COLO829 (cell line): ENCODE measurements at regions not wholly inside any gene's neighbourhood (a gene's known extent, or its start where the extent isn't known, plus 50 kb on each side); places are given as distances from the start of the nearest gene placed in this dataset.
"Not testable (repeated sequence)": the region's sequence is repeated elsewhere in the genome, so short reads cannot be mapped to it uniquely, and the experiment has no call there.

Source experiments
- DNase-seq: peaks from one replicate; pipeline ENCODE4 v3.0.0; 2012; ENCODE audit warnings: low spot score

DNA sequence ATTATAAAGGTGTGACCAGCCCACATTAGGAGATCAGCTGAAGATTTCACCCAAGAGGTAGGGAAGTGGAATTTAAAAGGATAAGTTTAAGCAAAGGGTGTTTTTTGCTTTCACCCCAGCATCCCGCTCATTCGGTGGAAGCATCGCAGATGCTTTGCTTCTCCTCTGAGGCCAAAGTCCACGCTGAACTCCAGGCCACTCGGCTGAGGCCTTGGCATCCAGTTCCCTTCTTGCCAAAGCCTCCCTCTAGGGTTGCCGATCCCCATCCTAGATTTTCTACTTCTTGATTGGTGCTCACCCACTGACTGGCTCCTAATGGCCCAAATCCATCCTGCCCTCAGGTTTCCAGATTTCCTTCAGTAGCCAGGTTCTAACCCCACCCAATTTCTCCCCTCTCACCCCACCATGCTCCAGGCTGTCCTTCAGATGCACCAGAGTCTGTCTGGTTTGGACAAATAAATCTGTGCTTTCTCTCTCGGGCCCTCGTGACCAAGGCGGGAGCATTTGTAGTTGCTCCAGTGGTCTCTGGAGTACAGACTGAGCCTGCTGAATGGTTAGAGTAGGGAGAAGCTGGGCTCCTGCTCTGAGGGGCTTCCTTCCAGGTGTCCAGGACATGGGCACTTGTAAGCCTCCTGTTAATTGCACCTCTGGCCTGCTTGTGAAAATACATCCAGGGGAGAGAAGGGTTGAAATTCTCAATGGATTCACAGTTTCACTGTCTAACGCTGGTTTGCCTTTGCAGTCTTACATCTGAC, 193.2 kb downstream of the C1orf94 start:
- no peak for DNase-seq

DNA sequence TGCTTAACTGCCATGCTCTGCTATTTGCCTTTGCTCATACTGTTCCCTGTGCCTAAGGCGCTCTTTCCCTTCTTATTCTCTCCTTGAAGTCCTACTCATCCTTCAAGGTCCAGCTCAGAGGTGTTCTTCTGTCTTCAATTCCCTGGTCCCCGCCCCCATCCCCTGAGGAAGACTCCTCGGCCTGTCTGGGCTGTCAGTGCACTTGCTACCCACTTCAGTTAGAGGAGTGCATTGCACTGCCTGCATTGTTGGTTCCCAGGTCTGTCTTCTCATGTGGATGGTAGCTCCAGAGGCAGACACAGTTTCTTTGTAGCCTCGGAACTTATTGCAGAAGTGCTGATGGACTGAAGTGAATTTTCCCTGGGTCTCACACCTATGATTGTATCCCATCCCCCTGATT, 194.0 kb downstream of the C1orf94 start:
- no peak for DNase-seq

DNA sequence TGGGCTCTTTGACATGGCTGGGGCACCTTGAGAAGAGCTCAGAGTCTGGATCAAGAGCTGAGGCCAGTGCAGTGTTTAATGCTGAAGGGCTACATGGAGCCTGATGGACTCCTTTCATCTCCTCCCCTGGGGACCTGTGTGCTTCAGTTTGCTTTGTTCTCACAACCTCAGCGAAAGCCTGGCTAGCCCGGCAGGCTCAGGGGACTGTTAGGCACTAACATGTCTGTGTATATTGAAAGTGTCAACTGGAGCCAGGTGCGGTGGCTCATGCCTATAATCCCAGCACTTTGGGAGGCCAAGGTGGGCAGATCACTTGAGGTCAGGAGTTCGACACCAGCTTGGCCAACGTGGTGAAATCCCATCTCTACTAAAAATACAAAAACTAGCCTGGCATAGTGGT, 194.5 kb downstream of the C1orf94 start:
- DNase-seq, result not testable (repeated sequence)

DNA sequence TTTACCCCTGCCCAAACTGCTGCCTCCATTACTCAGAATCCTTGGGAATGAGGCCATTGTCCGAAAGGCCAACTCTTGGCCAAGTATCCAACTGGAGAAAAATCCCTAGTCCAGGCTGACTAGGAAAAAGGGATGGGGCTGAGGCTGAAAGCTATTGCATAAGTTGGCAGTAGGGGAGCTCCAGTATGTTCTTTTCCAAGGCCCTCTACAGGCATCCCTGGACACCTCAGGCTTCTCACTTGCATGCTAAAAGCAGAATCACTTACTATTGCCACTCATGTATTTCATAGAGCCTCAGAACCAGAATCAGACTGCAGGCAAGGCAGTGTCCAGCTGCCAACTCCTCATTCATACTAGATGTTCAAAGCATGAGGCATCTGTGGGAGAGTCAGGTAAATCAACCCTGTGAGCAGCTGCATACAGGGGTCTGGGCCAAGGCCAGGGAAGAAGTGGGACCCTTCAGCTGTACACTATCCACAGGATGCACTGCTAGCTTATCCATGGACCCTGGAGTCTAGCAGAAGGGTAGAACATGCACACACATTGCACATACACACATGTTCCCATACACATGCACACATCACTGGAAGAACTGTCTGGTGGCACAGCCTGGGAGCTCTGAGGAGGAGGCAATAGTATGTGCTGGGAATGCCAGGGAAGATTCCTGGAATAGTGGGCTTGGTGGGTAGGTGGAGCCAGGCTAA, 195.3 kb downstream of the C1orf94 start:
- no peak for DNase-seq

DNA sequence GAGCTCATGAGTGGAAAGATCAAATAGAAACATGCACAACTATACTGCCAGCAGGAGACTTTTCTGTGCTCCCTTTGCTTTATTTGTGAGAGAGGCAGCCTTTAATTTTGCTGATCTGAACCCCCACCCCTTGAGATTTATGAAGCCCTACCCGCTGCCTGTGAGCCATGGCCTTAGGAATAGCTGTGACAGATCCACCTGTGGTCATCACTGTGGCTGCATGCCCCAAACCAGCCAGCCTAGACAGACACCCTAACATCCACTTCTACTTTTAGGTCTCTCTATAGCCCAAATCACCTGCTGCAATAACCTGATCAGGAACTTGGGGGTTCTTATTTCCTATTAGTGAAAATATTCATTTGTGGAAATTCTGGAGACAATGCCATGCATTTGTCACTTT, 196.2 kb downstream of the C1orf94 start:
- DNase-seq, result no peak

DNA sequence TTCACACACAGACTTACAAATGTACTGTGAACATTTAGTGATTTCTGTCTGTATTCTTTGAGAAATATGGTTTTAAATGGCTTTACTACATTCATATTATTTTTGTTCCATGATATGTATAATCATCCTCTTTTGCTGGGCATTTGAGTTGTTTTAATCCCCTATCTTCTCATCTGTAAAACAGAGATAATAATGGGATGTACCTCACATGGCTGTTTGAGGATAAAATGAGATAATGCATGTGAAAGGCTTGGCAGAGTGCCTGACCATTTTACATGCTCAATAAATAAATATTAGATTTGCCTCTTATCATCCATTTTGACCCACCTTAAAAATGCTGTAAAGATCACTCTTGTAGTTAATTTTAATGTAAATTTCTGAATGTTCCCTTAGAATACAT, 197.2 kb downstream of the C1orf94 start:
- no peak for DNase-seq

DNA sequence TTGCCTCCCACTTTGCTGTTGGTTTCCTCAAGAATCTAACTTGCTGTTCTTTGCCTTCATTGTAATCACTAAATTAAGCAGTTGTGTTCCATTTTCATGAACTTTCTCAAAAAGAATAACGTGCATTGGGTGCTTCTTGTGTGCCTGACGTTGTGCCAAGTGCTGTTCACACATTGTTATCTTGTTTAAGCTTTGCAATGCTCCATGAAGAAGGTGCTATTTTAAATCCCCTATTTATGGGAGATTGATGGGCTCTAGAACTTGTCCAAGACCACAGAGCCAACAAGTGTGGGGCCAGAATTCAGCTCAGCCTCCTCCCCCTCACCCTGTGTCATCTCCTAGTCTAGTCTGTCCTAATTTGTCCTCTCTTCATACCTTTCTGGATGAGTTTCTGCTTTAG, 199.8 kb downstream of the C1orf94 start:
- DNase-seq, result no peak

DNA sequence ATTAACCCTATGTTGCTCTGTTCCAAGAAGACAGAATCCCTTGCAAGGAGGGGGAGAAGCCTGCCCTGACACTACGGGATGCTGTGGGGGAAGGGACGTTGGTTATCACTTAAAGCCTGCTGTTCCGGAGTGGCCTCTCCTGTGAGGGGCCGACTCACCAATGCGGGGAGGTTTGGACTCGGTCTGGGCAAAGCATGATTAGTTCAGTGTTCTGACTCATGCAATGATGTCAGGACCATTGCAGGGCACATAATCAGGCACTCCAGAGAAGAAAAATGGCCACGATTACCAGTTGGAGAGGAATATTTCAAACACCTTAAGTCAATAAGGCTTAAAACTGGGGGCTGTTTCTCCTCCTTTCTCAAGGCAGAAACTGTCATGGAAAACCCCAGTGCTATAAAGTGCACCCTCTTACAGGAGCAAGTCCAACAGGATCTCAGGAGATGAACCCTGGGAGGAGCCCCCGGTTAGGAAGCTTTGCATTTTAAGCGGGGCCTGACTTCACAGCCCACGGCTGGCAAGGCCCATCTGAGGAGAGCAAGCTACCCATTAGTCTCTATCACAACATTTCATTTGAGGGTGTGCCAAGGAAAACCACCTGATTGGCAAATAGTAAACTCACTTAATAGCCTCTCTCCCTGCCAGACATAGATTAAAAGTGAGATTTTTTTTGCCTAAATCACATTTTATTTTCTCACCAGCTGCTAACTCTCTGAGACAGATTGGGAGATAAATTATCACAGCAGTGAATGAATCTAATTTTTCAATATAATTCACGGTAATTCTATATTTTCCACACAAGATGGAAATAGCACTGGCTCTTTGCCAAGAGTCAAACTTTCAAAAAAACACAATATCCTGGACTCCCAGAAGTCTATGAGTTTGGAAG, 202.5 kb downstream of the C1orf94 start:
- DNase-seq, result no peak

DNA sequence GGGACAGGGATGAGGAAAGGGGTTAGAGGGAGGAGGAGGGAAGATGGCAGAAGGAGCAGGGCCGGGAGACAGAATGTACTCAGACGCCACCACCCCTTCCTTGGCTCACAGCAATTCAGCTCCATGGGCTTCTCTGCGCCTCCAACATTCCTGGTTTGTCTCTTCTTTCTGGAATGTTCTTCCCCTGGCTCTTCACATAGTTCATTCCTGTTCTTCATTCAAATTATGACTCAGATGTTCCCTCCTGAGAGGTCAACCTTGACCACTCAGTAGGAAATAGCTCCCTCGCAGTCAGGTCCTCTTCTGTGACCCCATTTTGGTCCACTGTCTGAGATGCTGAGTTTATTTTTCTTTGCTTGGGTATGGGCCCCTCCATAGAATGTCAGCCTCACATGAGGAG, 203.2 kb downstream of the C1orf94 start:
- DNase-seq, result no peak

DNA sequence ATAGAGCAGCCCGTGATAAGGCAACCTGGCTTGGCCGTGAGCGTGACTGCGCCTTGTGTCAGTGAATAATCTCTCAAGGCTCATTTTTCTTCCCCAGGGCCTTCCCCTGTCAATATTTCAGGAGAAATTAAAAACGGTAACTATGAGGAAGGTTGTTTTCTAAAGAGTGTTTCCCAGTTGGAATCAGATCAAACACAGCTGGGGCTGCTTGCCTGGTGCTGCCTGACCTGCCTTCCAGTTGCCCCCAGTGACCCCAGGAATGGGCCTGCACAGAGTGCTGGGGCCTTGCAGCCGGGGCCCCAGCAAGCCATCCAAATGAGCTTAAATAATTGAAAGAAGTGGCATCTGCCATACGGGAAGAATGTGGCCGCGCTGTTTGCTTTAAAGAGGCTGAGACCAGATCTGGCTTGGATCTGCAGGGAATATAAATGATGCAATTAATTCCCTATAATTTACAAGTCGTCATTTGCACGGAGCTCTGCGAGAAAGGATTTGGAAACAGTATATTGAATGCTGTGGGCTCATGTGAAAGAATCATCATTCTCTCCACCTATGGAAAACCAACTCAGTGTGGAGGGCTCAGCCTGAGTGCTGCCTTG, 203.9 kb downstream of the C1orf94 start:
- DNase-seq, result no peak

DNA sequence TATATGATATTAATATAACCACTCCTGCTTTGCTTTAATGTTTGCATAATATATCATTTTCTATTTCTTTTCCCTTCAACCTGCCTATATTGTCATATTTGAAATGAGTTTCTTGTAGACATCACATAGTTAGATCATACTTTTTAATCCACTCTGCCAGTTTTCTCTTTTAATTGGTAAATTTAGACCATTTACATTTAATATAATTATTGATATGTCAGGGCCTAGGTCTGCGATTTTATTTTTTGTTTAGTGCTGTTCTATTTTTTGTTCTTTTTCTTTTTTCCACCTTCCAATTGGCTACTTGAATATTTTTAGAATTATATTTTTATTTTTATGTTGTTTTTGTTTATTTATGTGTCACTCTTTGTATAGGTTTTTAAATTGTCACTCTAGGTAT, 213.3 kb downstream of the C1orf94 start:
- DNase-seq, result no peak

DNA sequence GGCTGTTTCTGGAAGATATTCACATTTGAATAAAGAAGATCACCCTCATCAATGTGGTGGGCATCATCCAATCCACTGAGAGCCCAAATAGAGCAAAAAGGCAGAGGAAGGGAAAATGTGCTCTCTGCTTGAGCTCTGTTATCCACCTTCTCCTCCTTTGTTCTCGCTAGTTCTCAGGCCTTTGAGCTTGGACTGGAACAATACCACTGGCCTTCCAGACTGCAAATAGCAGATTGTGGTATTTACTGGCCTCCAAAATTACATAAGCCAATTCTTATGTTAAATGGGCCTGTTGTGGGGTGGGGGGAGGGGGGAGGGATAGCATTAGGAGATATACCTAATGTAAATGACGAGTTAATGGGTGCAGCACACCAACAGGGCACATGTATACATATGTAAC, 219.3 kb downstream of the C1orf94 start:
- no peak for DNase-seq

DNA sequence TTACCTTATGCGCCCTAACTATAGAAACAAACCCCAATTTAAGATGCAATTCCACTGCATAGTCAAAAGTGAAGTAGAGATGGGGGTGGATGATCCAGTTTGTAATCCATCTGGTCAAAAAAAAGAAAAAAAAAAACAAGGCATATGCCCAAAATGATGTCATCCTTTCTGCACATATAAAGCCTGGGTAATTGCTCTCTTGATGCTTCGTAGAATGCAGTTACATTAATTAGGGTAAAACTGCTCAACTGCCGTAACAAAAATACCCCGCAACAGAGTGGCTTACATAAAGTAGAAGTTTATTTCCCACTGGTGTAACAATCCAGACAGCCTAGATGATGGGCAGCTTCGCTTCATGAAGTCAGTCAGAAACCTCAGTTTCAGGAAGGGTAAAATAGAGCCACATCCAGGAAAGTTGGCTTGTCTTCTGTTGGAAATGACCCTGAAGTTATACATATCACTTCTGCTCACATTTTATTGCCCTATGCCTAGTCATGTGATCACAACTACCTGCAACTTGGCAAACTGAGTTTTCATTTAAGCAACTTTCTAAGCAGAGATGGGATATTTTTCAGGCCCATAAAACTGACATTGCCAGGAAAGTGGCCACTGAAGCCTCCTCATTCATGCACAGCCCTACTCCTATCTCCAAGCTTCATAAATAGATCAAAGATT, 221.7 kb downstream of the C1orf94 start:
- DNase-seq, result no peak

DNA sequence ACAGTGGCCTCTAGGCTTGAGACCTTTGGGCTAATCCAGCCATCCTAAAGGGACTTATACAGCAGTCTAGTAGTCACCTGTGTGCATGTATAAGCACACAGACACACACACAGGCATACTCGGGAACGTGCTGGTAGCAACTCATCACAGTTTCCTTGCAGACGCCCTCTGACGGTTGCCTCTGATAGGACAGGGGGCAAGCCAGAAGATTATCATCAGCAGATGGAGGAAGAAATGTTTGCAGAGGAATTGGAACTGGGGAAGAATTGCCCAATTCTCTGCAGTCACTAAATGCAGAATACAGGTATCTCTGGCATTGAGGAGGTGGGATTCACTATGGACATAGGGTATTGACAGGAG, 222.2 kb downstream of the C1orf94 start:
- no peak for DNase-seq

DNA sequence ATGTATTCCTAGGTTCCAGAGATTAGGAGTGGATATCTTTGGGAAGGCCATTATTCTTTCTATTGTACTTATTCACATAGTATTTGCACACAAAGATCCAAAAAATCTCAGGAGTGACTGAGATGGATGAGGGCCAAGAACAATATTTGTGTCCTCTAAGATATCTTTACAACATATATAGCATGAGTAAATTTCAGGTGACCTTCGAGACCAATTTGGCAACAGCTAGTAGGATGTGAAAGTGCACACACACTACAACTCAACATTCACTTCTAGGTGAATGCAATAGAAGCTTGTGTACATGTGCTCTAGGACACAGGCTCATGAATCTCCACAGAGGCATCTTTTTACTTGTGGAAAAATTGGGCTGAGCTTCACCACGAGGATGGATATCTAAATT, 224.0 kb downstream of the C1orf94 start:
- no peak for DNase-seq

DNA sequence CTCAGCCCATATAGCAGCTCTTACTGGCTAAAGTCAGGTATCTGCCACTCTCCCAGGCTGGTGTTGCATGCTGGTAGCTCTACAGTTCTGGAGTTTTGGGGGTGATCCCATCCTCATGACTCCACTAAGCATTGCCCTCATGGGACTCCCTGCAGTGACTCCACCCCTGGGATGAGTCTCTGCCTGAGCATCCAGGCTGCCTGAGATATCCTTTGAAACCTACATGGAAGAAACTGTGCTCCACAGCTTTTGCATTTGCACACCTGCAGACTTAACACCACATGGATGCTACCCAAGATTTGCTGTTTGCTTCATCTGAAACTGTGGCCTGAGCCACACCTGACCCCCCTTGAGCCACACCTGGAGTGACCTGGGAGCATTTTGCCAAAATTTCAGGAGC, 226.4 kb downstream of the C1orf94 start:
- no peak for DNase-seq

DNA sequence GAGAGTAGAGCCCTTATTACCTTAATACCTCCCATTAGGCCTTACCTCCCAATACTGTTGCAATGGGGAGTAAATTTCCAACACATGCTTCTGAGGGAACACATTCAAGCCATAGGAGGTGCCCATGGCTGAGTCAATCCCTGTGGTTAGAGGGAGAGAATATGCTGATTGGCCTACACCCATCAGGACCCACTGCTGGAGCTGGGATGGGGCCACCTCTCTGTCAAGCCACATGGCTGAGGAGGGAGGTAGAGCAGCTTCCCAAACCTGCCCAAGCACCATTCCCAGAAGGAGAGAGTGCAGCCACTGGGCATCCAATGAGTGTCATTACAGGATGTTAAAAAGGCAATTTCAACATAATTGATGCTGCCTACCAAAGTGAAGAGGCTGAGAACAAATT, 228.1 kb downstream of the C1orf94 start:
- DNase-seq, result no peak

DNA sequence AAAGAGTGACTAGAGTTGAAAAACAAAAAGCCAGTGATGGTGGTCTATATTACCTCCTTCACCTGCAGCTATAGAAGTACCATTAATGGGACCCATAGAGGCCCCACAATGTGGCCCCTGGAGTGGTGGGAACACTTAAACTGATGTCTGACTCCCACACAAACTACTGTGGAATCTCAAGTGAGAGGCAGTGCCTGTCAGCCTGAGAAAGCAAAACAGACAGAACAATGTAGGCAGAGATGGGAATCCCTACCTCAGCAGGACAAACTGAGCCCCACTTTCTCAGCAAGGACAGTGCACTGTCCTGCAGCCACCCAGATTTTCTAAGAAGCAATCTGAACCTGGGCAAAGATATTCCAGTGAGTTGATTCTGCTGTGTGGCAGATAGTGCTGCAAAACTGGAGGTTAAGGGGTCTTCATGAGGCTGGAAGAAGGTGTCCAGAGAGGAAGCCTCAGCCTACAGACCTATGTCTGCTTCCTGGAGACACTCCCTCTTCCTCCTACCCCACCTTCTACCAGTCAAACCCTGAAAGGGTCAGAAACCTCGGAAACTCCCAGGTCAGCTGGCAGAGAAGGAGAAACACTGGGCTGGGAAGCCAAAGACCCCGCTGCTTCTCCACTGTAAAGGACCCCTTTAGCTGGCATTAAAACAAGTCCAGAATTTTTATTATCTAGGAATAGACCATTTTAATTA, 228.7 kb downstream of the C1orf94 start:
- DNase-seq, result no peak

DNA sequence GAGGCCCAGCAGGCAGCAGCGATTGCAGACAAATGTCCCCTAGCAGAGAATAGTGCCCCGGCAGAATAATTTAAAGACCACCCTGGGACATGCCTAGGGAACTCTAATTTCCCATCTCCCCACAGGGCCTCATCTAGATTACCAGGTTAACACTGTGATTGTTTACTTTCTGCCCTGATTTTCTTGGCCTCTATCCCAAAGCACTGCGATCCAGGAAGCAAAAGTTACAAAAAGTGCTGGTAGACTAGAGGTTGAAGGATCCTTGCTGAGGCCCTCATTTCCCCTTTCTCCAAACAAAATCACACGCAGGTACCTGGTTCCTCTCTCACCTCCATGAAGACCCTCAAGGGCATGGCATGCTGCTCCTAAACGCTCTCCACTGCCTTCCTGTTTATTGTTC, 229.7 kb downstream of the C1orf94 start:
- DNase-seq, result no peak

DNA sequence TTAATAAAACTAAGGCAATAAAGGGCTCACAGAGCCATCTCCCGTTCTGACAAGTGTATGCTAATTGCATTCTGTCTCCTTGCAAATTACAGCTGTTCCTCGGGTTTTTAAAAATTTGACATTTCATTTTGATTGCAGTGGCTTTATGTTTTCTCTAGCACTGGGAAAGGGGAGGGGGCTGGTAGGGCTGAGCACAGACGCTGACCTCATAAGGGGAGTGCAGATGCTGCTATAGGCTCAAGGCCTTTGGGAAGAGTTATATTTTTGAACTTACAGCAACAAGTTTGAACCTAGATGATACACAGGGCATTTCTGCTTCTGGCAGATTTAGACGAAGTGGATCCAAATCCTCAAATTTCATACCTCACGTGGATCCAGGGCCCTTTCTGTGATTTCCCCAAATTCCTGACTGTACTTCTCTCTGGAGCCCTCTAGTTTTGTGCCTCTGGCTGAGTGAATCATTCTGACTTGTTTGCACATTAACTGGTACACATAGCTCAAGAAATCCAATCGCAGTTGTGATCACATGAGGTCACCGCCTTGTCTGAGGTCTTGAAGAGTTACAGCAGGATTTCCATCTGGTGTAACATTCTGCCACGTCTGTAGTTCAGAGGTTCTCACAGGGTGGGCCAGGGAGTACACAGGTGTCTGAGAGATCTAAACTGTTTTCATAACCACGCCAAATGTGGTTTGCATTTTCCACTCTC, 230.3 kb downstream of the C1orf94 start:
- DNase-seq, result no peak

DNA sequence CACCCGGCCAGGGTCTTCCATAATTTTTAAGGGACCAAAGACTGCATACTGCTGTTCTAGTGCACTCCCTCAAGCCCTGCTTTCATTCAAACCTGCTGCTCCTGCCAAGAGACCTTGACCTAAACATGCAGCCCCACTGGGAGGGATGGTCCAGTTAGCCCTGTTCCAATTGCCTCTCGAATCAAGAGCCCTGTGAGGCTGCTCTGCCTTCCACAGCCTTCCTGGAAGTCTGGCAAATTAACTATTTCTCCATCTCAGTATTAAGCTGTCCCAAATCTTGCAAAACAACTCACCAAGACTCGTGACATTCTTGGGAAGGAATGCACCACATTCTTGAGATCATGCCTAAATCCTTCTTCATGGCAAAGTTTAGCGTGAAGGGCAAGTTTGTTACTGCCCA, 231.3 kb downstream of the C1orf94 start:
- no peak for DNase-seq
